ENCODE measurements at regions not wholly inside any gene's neighbourhood (a gene's known extent, or its start where the extent isn't known, plus 50 kb on each side); places are given as distances from the start of the nearest gene placed in this dataset.

- TF ChIP-seq E2F5 (CRISPR knock-in tag; IDR thresholded peaks at IDR 0.05) = no peak
- no peak for TF ChIP-seq ARID4B (CRISPR knock-in tag; IDR thresholded peaks at IDR 0.05; ENCODE audit: borderline replicate concordance)
Observed at GRCh38 chr5:42929871-42930270, 110.2 kb downstream of the ANXA2R start (continued).

- Mint-ChIP-seq H3K27ac (no peak overlapping the region), H3K4me3 (no peak overlapping the region), H3K9me3 (peaks cover 33% of the 10 kb centered on the region), H3K4me1 (no peaks in the 10 kb centered on the region), H3K27me3 (ENCODE audit: low read depth) (no peaks in the 10 kb centered on the region; the same call in 1 of the 2 replicates), H3K36me3 (peaks cover 16% of the 10 kb centered on the region)
- ATAC-seq (no peak), DNase-seq (ENCODE audit: low spot score) (no peak)
- POLR2A ChIA-PET = no interaction called here
- TF ChIP-seq AR (CRISPR knock-in tag; IDR thresholded peaks at IDR 0.05) = no peak
- no peak for TF ChIP-seq CBFB (CRISPR knock-in tag; IDR thresholded peaks at IDR 0.05; ENCODE audit: low read depth)
- TF ChIP-seq ZNF671 (CRISPR knock-in tag; IDR thresholded peaks at IDR 0.05) = no peak
- TF ChIP-seq CDX4 (CRISPR knock-in tag; IDR thresholded peaks at IDR 0.05; ENCODE audit: borderline replicate concordance) = no peak
- no peak for TF ChIP-seq ATF1 (CRISPR knock-in tag; IDR thresholded peaks at IDR 0.05)
- no peak for TF ChIP-seq ZNF263 (CRISPR knock-in tag; IDR thresholded peaks at IDR 0.05; ENCODE audit: low read depth)
- CTCF ChIA-PET = interaction anchor here (1.1 kb wide), 1 partner anchor 19 kb away, joined by 4 read pairs; no protein-coding TSS in a partner anchor
Observed at GRCh38 chr5:42927730-42928129, 112.4 kb downstream of the ANXA2R start.

GRCh38 chr5:42924686-42925085 lies 113.0 kb upstream of the SELENOP start:
- DNase-seq (ENCODE audit: low spot score) = no peak
- ChIA-PET CTCF (no interaction called here), POLR2A (no interaction called here)
- H3K9me3 Mint-ChIP-seq = peaks cover 7% of the 10 kb centered on the region
- H3K36me3 Mint-ChIP-seq = no peaks in the 10 kb centered on the region
- no peak overlapping the region for H3K27ac Mint-ChIP-seq
- H3K27me3 Mint-ChIP-seq (ENCODE audit: low read depth) = no peaks in the 10 kb centered on the region
- no peak for ATAC-seq
- no peak for TF ChIP-seq CDX4 (CRISPR knock-in tag; IDR thresholded peaks at IDR 0.05; ENCODE audit: borderline replicate concordance)
- TF ChIP-seq ZNF425 (CRISPR knock-in tag; conservative IDR thresholded peaks at IDR 0.05) = no peak
- TF ChIP-seq NFYB (CRISPR knock-in tag; conservative IDR thresholded peaks at IDR 0.05; ENCODE audit: low read depth) = no peak
- TF ChIP-seq ATF2 (CRISPR knock-in tag; IDR thresholded peaks at IDR 0.05; ENCODE audit: borderline replicate concordance, low read depth) = no peak
- no peaks in the 10 kb centered on the region for H3K4me1 Mint-ChIP-seq
- no peak overlapping the region for H3K4me3 Mint-ChIP-seq

Data from WTC11 (cell line).